ENCODE measurements at regions not wholly inside any gene's neighbourhood (a gene's known extent, or its start where the extent isn't known, plus 50 kb on each side); places are given as distances from the start of the nearest gene placed in this dataset.

GRCh38 chr4:171599628-171600027 lies 213.6 kb upstream of the GALNTL6 start:
- no peak for DNase-seq (ENCODE audit: low read depth, low spot score)
- Histone ChIP-seq H3K4me3 (ENCODE audit: low read length) (no peak overlapping the region), H3K27ac (ENCODE audit: low read length) (no peak overlapping the region), H3K9me3 (ENCODE audit: control insufficient read depth, insufficient read depth, low read length) (no peaks in the 10 kb centered on the region), H3K36me3 (ENCODE audit: control insufficient read depth, insufficient read depth, low read length) (no peaks in the 10 kb centered on the region), H3K4me1 (ENCODE audit: control insufficient read depth, insufficient read depth, low read length) (no peaks in the 10 kb centered on the region), H3K27me3 (ENCODE audit: control insufficient read depth, insufficient read depth, low read length) (no peaks in the 10 kb centered on the region)
- no CpG with 5 or more reads among the region's 3 CpGs for WGBS (ENCODE audit: insufficient coverage, insufficient read length)

DNA sequence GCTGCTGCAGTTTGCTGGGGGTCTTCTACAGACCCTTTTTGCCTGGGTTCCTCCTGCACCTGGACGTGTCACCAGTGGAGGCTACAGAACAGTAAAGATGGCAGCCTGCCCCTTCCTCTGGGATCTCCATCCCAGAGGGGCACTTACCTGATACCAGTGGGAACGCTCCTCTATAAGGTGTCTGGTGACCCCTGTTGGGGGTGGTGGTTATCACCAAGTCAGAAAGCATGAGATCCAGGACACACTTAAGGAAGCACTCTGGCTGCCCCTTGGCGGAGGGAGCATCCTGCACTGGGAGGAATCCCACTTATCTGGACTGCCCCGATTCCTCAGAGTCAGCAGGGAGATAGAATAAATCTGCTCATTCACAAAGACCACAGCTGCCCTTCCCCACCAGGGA lies 218.9 kb upstream of the GALNTL6 start:
- no peaks in the 10 kb centered on the region for H3K36me3 ChIP-seq (ENCODE audit: control insufficient read depth, insufficient read depth, low read length)
- no peaks in the 10 kb centered on the region for H3K27me3 ChIP-seq (ENCODE audit: control insufficient read depth, insufficient read depth, low read length)
- H3K9me3 ChIP-seq (ENCODE audit: control insufficient read depth, insufficient read depth, low read length): no peaks in the 10 kb centered on the region
- no peak overlapping the region for H3K4me3 ChIP-seq (ENCODE audit: low read length)
- no CpG with 5 or more reads among the region's 4 CpGs for WGBS (ENCODE audit: insufficient coverage, insufficient read length)
- H3K4me1 ChIP-seq (ENCODE audit: control insufficient read depth, insufficient read depth, low read length): no peaks in the 10 kb centered on the region
- no peak overlapping the region for H3K27ac ChIP-seq (ENCODE audit: low read length)
- no peak for DNase-seq (ENCODE audit: low read depth, low spot score)

- Histone ChIP-seq H3K27ac (ENCODE audit: low read length) (no peak overlapping the region), H3K9me3 (ENCODE audit: control insufficient read depth, insufficient read depth, low read length) (no peaks in the 10 kb centered on the region), H3K4me1 (ENCODE audit: control insufficient read depth, insufficient read depth, low read length) (no peaks in the 10 kb centered on the region), H3K27me3 (ENCODE audit: control insufficient read depth, insufficient read depth, low read length) (no peaks in the 10 kb centered on the region), H3K36me3 (ENCODE audit: control insufficient read depth, insufficient read depth, low read length) (no peaks in the 10 kb centered on the region), H3K4me3 (ENCODE audit: low read length) (no peak overlapping the region)
- DNase-seq (ENCODE audit: low read depth, low spot score): no peak
- no CpG with 5 or more reads among the region's 2 CpGs for WGBS (ENCODE audit: insufficient coverage, insufficient read length)
Observed at GRCh38 chr4:171590716-171591115, 222.5 kb upstream of the GALNTL6 start.

- Histone ChIP-seq H3K4me3 (ENCODE audit: low read length) (no peak overlapping the region), H3K36me3 (ENCODE audit: control insufficient read depth, insufficient read depth, low read length) (no peaks in the 10 kb centered on the region)
- WGBS (ENCODE audit: insufficient coverage, insufficient read length): no CpG with 5 or more reads among the region's 5 CpGs
Observed at GRCh38 chr4:171588764-171589163, 224.4 kb upstream of the GALNTL6 start.

DNA sequence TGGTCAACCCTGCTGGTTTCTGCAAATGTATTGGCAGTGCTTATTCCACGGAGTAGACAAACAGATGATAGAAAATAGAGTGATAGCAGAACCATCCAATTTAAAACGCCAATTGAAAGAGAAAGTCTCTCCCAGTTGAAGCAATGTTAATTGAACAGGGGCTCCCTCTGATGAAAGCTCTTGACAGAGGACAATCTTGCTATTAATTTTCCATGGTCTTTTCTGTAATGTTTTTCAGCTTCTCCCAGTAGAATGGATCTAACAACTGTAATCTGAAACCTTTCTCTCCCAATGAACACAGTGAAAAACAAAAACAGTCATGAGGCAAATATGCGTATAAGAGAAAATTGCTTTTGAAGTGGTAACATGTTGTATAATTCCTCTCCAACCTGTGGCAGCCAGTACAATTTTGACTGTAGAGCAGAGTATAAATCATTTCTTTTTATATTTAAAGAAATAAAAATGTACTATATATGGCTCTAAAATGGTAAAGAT lies 225.1 kb upstream of the GALNTL6 start:
- Histone ChIP-seq H3K27ac (ENCODE audit: low read length) (no peak overlapping the region), H3K9me3 (ENCODE audit: control insufficient read depth, insufficient read depth, low read length) (no peaks in the 10 kb centered on the region), H3K4me3 (ENCODE audit: low read length) (no peak overlapping the region), H3K36me3 (ENCODE audit: control insufficient read depth, insufficient read depth, low read length) (no peaks in the 10 kb centered on the region), H3K4me1 (ENCODE audit: control insufficient read depth, insufficient read depth, low read length) (no peaks in the 10 kb centered on the region), H3K27me3 (ENCODE audit: control insufficient read depth, insufficient read depth, low read length) (no peaks in the 10 kb centered on the region)
- no CpG with 5 or more reads among the region's 3 CpGs for WGBS (ENCODE audit: insufficient coverage, insufficient read length)
- no peak for DNase-seq (ENCODE audit: low read depth, low spot score)

More at GRCh38 chr4:171588764-171589163, 224.4 kb upstream of the GALNTL6 start:
- DNase-seq (ENCODE audit: low read depth, low spot score): no peak
- Histone ChIP-seq H3K27ac (ENCODE audit: low read length) (no peak overlapping the region), H3K9me3 (ENCODE audit: control insufficient read depth, insufficient read depth, low read length) (no peaks in the 10 kb centered on the region), H3K4me1 (ENCODE audit: control insufficient read depth, insufficient read depth, low read length) (no peaks in the 10 kb centered on the region), H3K27me3 (ENCODE audit: control insufficient read depth, insufficient read depth, low read length) (no peaks in the 10 kb centered on the region)

- Histone ChIP-seq H3K4me1 (ENCODE audit: control insufficient read depth, insufficient read depth, low read length) (no peaks in the 10 kb centered on the region), H3K36me3 (ENCODE audit: control insufficient read depth, insufficient read depth, low read length) (no peaks in the 10 kb centered on the region), H3K27ac (ENCODE audit: low read length) (no peak overlapping the region), H3K27me3 (ENCODE audit: control insufficient read depth, insufficient read depth, low read length) (no peaks in the 10 kb centered on the region), H3K9me3 (ENCODE audit: control insufficient read depth, insufficient read depth, low read length) (no peaks in the 10 kb centered on the region), H3K4me3 (ENCODE audit: low read length) (no peak overlapping the region)
- DNase-seq (ENCODE audit: low read depth, low spot score): no peak
Observed at GRCh38 chr4:171583790-171584189, 229.4 kb upstream of the GALNTL6 start.

DNA sequence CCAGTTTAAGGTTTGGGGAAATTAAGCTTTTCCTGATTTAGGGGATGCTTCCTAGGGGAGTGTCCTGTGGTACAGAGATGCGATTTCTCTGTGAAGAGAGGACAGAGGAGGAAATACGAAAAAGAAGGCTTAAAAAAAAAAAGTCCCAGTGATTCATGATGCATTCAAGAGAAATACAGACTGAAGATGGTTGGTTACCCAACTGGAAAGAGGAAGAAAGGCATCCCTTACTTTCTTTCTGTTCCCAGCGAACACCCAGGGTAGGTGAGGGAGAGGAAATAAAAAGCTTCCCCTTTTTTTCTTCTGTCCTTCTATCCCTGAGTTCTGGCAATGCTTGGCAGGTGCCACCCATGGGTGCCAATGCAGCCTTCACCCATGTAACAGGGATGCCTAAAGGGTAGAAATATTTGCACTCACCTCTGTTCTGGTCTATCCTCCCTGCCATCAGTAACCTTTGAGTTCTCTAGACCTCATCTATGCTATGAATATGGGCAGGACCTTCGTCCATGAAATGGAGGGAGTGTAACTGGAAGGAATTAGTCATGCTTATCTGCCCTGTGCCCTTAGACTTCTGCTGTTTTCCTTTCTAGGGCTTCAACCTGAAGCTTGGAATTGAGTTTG lies 230.1 kb upstream of the GALNTL6 start:
- Histone ChIP-seq H3K36me3 (ENCODE audit: control insufficient read depth, insufficient read depth, low read length) (no peaks in the 10 kb centered on the region), H3K27me3 (ENCODE audit: control insufficient read depth, insufficient read depth, low read length) (no peaks in the 10 kb centered on the region), H3K4me1 (ENCODE audit: control insufficient read depth, insufficient read depth, low read length) (no peaks in the 10 kb centered on the region), H3K27ac (ENCODE audit: low read length) (no peak overlapping the region), H3K4me3 (ENCODE audit: low read length) (no peak overlapping the region), H3K9me3 (ENCODE audit: control insufficient read depth, insufficient read depth, low read length) (no peaks in the 10 kb centered on the region)
- WGBS (ENCODE audit: insufficient coverage, insufficient read length): no CpG with 5 or more reads among the region's 4 CpGs
- DNase-seq (ENCODE audit: low read depth, low spot score): no peak

- H3K4me3 ChIP-seq (ENCODE audit: low read length): no peak overlapping the region
- H3K4me1 ChIP-seq (ENCODE audit: control insufficient read depth, insufficient read depth, low read length): no peaks in the 10 kb centered on the region
- no peaks in the 10 kb centered on the region for H3K27me3 ChIP-seq (ENCODE audit: control insufficient read depth, insufficient read depth, low read length)
- no peak overlapping the region for H3K27ac ChIP-seq (ENCODE audit: low read length)
- no peaks in the 10 kb centered on the region for H3K9me3 ChIP-seq (ENCODE audit: control insufficient read depth, insufficient read depth, low read length)
- WGBS (ENCODE audit: insufficient coverage, insufficient read length): no CpG with 5 or more reads among the region's 2 CpGs
- no peaks in the 10 kb centered on the region for H3K36me3 ChIP-seq (ENCODE audit: control insufficient read depth, insufficient read depth, low read length)
- DNase-seq (ENCODE audit: low read depth, low spot score): no peak
Observed at GRCh38 chr4:171573181-171573580, 240.0 kb upstream of the GALNTL6 start.

GRCh38 chr4:171565130-171565788 lies 247.9 kb upstream of the GALNTL6 start:
- H3K9me3 ChIP-seq (ENCODE audit: control insufficient read depth, insufficient read depth, low read length): no peaks in the 10 kb centered on the region
- H3K4me3 ChIP-seq (ENCODE audit: low read length): no peak overlapping the region
- H3K27ac ChIP-seq (ENCODE audit: low read length): no peak overlapping the region
- H3K36me3 ChIP-seq (ENCODE audit: control insufficient read depth, insufficient read depth, low read length): no peaks in the 10 kb centered on the region
- DNase-seq (ENCODE audit: low read depth, low spot score): no peak
- no CpG with 5 or more reads among the region's 5 CpGs for WGBS (ENCODE audit: insufficient coverage, insufficient read length)
- no peaks in the 10 kb centered on the region for H3K27me3 ChIP-seq (ENCODE audit: control insufficient read depth, insufficient read depth, low read length)
- H3K4me1 ChIP-seq (ENCODE audit: control insufficient read depth, insufficient read depth, low read length): no peaks in the 10 kb centered on the region

- no peaks in the 10 kb centered on the region for H3K27me3 ChIP-seq (ENCODE audit: control insufficient read depth, insufficient read depth, low read length)
- no peaks in the 10 kb centered on the region for H3K9me3 ChIP-seq (ENCODE audit: control insufficient read depth, insufficient read depth, low read length)
- DNase-seq (ENCODE audit: low read depth, low spot score): no peak
- no peak overlapping the region for H3K4me3 ChIP-seq (ENCODE audit: low read length)
- no peak overlapping the region for H3K27ac ChIP-seq (ENCODE audit: low read length)
- WGBS (ENCODE audit: insufficient coverage, insufficient read length): no CpG with 5 or more reads among the region's 1 CpG
- H3K4me1 ChIP-seq (ENCODE audit: control insufficient read depth, insufficient read depth, low read length): no peaks in the 10 kb centered on the region
- H3K36me3 ChIP-seq (ENCODE audit: control insufficient read depth, insufficient read depth, low read length): no peaks in the 10 kb centered on the region
Observed at GRCh38 chr4:171561419-171561818, 251.8 kb upstream of the GALNTL6 start.

GRCh38 chr4:171553961-171554360 lies 259.2 kb upstream of the GALNTL6 start:
- no peak overlapping the region for H3K4me3 ChIP-seq (ENCODE audit: low read length)
- no peaks in the 10 kb centered on the region for H3K4me1 ChIP-seq (ENCODE audit: control insufficient read depth, insufficient read depth, low read length)
- H3K36me3 ChIP-seq (ENCODE audit: control insufficient read depth, insufficient read depth, low read length): no peaks in the 10 kb centered on the region
- no CpG with 5 or more reads among the region's 5 CpGs for WGBS (ENCODE audit: insufficient coverage, insufficient read length)
- no peaks in the 10 kb centered on the region for H3K9me3 ChIP-seq (ENCODE audit: control insufficient read depth, insufficient read depth, low read length)
- H3K27ac ChIP-seq (ENCODE audit: low read length): no peak overlapping the region
- no peak for DNase-seq (ENCODE audit: low read depth, low spot score)
- H3K27me3 ChIP-seq (ENCODE audit: control insufficient read depth, insufficient read depth, low read length): no peaks in the 10 kb centered on the region

Measured in iPS DF 6.9 (cell line).